Right renal cortex interstitium (tissue), 3 donors: ENCODE measurements at regions not wholly inside any gene's neighbourhood (a gene's known extent, or its start where the extent isn't known, plus 50 kb on each side); places are given as distances from the start of the nearest gene placed in this dataset.
A peak's percentile ranks its signal among the peaks of the same experiment; 100 is the strongest.
"Not testable (repeated sequence)": the region's sequence is repeated elsewhere in the genome, so short reads cannot be mapped to it uniquely, and the experiment has no call there.

ENCODE experiments used
- DNase-seq, 3 donors: peaks; one replicate each; pipeline ENCODE4 v3.0.0-alpha.2; 2013; ENCODE audit warnings: low read depth in 3 of 3, low spot score in 2 of 3

GRCh38 chr5:165393839-165394238 lies 1888.4 kb downstream of the MAT2B start:
- no peak for DNase-seq

- DNase-seq: no peak
Observed at GRCh38 chr5:165397516-165397915, 1892.1 kb downstream of the MAT2B start.

GRCh38 chr5:165400086-165400485 lies 1894.7 kb downstream of the MAT2B start:
- no peak for DNase-seq

- DNase-seq: no peak
Observed at GRCh38 chr5:165404917-165405316, 1899.5 kb downstream of the MAT2B start.

- no peak for DNase-seq
Observed at GRCh38 chr5:165405340-165405739, 1899.9 kb downstream of the MAT2B start.

GRCh38 chr5:165407352-165407751 lies 1901.9 kb downstream of the MAT2B start:
- no peak for DNase-seq

- DNase-seq: no peak
Observed at GRCh38 chr5:165410476-165410875, 1905.1 kb downstream of the MAT2B start.

- DNase-seq: not testable (repeated sequence)
Observed at GRCh38 chr5:165411532-165411931, 1906.1 kb downstream of the MAT2B start.

- DNase-seq: no peak
Observed at GRCh38 chr5:165420493-165420892, 1915.1 kb downstream of the MAT2B start.

GRCh38 chr5:165423697-165424299 lies 1918.4 kb downstream of the MAT2B start:
- DNase-seq: no peak

GRCh38 chr5:165425594-165425993 lies 1920.2 kb downstream of the MAT2B start:
- DNase-seq: no peak

GRCh38 chr5:165448753-165449152 lies 1943.3 kb downstream of the MAT2B start:
- no peak for DNase-seq

- peak in 1 of 3 donors; percentile 1 for DNase-seq
Observed at GRCh38 chr5:165457859-165458481, 1952.6 kb downstream of the MAT2B start.

GRCh38 chr5:165459232-165459631 lies 1953.8 kb downstream of the MAT2B start:
- no peak for DNase-seq

- DNase-seq: no peak
Observed at GRCh38 chr5:165460911-165461310, 1955.5 kb downstream of the MAT2B start.

- no peak for DNase-seq
Observed at GRCh38 chr5:165477546-165477945, 1972.1 kb downstream of the MAT2B start.

GRCh38 chr5:165495829-165496380 lies 1990.5 kb downstream of the MAT2B start:
- no peak for DNase-seq

- no peak for DNase-seq
Observed at GRCh38 chr5:165497707-165498106, 1992.3 kb downstream of the MAT2B start.

- no peak for DNase-seq
Observed at GRCh38 chr5:165502893-165503691, 1997.7 kb downstream of the MAT2B start.

GRCh38 chr5:165504674-165505073 lies 1999.3 kb downstream of the MAT2B start:
- no peak for DNase-seq

- no peak for DNase-seq
Observed at GRCh38 chr5:165508286-165508685, 2002.9 kb downstream of the MAT2B start.

GRCh38 chr5:165508861-165509260 lies 2003.4 kb downstream of the MAT2B start:
- DNase-seq: no peak
